Erythroblast (primary cell): ENCODE measurements at regions not wholly inside any gene's neighbourhood (a gene's known extent, or its start where the extent isn't known, plus 50 kb on each side); places are given as distances from the start of the nearest gene placed in this dataset.

Experiments used
- GATA1 ChIP-seq: IDR thresholded peaks from 2 replicates; pipeline ENCODE4 v1.6.1; 2011; ENCODE audit warnings: low read depth, mild to moderate bottlenecking, control low read depth, low read length, moderate library complexity
- POLR2A ChIP-seq: IDR thresholded peaks from 2 replicates; pipeline ENCODE4 v1.6.1; 2011; ENCODE audit warnings: mild to moderate bottlenecking, low read length

DNA sequence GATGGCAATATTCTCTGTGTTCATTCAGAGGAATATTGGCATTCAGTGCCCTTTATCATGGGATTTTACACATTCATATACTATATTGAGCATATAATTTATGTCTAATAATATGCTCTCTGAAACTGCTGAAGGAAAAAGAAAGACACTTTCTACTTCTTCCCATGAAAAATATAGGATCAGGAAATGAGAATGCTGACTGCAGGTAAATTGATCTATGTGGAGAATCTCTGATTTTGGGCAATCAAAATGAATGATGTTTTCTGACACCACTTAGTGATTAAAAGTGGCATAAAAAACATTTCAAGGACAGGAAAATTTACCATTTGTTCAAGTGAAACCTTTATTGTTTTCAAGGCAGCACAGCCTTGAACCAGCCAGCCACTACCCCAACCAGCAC lies 260.1 kb upstream of the STXBP5 start:
- TF ChIP-seq POLR2A: no peak
- no peak for TF ChIP-seq GATA1
